Fibroblast of skin of scalp (primary cell): ENCODE measurements at regions not wholly inside any gene's neighbourhood (a gene's known extent, or its start where the extent isn't known, plus 50 kb on each side); places are given as distances from the start of the nearest gene placed in this dataset.

Source experiments
- DNase-seq: peaks from one replicate; pipeline ENCODE4 v3.0.0-alpha.2; 2013

- no peak for DNase-seq
These were observed 176.8 kb upstream of the CHRM3 start for GRCh38 chr1:239209591-239209990.

- DNase-seq: no peak
These were observed 182.0 kb upstream of the CHRM3 start for GRCh38 chr1:239204401-239204800.

DNA sequence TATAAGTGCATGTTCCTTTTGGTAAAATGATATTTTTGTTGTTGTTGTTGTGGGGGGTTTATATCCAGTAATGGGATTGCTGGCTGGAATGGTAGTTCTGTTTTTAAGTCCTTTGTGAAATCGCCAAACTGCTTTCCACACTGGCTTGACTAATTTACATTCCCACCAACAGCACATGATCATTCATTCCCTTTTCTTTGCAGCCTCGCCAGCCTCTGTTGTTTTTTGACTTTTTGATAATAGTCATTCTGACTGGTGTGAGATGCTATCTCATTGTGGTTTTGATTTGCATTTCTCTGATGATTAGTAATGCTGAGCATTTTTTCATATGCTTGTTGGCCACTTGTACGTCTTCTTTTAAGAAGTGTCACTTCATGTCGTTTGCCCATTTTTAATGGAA lies 188.5 kb upstream of the CHRM3 start:
- no peak for DNase-seq

DNA sequence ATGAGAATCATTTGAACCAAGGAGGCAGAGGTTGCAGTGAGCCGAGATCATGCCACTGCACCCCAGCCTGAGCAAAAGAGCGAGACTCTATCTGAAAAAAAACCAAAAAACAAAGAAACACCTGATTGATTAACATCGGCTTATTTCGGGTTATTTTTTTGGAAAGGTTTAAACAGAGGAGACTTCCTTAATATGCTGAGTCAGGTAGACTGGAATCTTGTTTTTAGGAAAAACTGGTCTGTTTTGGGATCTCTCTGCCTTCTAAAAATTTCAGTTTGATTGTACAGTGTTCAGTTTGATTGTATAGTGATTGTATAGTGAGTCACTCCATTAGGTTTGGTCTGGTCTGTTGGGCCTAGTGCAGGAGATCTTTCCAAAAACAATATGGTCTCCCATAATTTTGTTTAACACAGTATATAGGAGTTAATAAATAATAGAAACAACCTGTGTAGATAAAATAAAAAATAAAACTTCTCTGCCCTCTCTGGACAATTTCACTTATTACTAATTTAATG lies 196.3 kb upstream of the CHRM3 start:
- DNase-seq: no peak

DNA sequence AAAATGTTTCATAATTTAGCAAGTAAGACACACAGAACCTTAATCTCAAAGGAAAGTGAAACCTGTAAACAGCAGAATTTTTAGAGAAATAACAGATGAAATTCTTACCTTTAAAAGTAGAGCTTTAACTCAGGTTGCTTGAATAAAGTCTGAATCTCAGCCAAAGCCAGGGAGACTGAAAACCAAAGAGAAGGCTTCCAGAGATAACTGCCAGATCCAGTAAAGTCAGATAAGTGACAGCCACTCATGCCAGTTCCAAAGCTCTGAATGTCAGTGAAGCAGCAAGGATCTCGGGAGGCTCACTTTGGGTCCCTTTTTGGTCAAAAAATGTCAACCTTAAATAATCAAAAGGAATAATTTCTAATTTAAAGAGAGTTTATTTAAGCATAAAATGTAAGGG lies 199.9 kb upstream of the CHRM3 start:
- DNase-seq: no peak

GRCh38 chr1:239185245-239185619 lies 201.1 kb upstream of the CHRM3 start:
- DNase-seq: no peak

- no peak for DNase-seq
These were observed 201.7 kb upstream of the CHRM3 start for GRCh38 chr1:239184561-239185244.

DNA sequence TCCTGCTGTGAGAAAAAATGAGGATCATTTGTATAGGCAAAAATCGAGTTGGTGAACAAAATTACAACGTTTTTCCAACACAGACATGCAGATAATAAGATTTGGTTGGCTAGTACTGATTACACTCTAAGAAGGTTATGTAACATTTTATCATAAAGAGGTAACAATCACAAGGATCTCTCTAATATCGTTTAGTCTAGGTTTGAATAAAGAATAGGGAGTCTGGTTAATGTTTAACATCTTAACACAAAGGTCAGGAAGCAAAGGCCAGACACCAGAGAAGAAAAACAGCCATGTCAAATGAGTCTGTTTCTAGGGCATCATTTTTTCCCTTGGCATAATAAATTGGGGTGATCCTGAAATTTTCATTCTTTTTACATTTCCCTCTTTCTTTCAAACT lies 207.4 kb upstream of the CHRM3 start:
- no peak for DNase-seq

GRCh38 chr1:239174880-239175279 lies 211.5 kb upstream of the CHRM3 start:
- no peak for DNase-seq

DNA sequence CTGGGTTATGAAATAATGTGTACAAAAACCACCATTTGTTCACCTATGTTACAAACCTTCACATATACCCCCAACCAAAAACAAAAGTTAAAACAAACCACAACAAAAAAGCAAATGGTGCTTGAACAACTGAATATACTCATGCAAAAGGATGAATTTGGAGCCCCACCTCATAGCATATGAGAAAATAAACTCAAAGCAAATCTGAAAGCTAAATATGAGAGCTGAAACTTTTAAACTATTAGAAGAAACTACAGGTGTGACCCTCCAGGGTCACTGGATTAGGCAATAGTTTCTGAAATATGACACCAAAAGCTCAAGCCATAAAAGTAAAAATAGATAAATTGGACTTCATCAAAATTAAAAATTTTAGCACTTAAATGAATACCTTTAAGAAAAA lies 215.5 kb upstream of the CHRM3 start:
- DNase-seq: no peak

DNA sequence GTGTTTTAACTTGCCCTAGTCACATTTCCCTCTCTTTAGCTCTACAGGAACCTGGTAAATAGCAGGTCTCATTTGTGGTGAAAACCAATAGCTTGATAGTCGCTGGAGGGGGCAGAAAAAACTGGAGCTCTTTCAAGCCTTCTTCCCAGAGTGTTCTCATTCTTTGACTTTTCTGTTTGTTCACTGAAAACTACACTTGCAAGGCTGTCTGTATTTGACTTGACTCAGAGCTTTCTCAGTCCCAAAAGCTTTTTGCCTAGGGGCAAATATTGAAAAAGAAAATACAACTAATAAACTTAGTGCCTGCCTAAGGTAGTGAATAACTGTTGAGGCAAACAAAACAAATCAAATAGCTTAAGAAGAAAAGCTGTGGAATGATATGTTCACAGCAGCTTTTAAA lies 217.1 kb upstream of the CHRM3 start:
- no peak for DNase-seq

DNA sequence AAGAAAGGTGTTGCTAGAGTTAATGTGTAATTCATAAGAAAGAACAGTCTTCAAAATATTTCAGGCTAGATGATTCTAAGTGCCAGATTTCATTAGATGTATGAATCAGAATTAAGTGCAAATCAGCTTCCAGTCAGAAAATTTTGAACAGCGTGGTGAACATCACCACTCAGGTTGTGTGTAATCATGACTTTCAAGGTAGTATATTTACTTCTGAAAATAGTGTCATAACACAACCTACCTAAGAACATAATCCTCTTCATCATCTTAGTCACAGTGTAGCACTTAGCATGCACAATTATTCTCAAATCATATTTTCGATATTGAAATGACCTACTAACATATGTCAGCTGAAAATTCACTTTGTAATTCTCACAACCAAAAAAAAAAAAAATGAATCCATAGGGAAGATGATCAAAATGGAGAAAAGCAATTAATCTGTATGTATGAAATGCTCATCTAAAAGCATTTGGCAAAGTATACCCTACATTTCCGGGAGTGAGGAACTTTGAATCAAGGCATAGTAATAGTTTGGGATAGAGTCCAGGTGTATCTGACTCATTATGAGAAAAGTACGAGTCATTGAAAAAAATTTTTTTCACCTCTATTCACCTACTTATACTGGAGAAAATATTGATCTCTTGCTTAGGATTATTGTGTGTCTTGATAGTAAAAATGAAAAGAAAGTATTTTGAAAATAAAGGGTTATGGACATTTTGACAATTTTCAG lies 221.8 kb upstream of the CHRM3 start:
- no peak for DNase-seq

DNA sequence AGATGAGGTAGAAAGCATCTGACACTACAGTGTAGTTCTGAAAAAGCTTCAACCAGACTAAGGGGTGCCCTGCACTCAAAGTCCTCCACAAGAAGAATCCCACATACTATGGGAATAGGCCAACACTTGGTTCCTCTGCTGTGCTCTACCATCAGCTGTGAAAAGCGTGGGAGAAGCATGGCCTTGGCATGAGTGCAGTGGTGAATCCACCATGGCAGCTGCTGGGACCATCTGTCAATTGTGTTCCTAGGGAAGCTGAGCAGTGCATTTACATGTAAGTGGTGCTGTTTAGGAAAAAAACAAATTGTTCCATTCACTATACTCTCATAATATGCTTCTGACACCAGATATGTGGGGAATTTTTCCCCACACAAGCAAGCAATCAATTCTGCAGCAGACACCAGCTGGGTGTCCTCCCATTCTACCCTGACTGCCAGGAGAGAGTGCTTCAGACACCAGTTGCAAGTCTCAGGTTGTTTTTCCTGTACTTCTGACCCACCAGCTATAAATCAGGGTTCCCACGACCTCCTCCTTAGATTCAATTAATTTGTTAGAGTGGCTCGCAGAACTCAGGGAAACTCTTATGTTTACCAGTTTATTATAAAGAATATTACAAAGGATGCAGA lies 230.8 kb upstream of the CHRM3 start:
- no peak for DNase-seq

DNA sequence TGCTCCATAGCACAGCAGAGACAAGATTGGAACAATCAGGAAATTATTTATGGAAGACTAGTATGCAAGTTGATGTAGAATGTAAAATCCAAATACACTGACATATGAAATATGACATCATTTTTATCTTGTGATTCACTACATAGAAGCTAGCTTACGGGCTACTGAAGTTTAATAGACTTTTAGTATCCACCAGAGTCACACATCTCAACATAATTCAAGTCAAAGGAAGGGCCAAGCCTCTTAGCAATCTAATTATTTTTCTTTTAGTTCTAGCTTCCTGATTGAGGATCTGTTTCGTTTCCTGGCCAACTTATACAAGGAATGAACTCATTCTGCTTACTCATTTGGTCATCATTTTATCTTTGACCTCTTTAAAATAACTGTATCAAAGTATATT lies 234.4 kb upstream of the CHRM3 start:
- no peak for DNase-seq

- DNase-seq: no peak
These were observed 245.4 kb upstream of the CHRM3 start for GRCh38 chr1:239140968-239141367.

- no peak for DNase-seq
These were observed 246.6 kb upstream of the CHRM3 start for GRCh38 chr1:239139801-239140200.

DNA sequence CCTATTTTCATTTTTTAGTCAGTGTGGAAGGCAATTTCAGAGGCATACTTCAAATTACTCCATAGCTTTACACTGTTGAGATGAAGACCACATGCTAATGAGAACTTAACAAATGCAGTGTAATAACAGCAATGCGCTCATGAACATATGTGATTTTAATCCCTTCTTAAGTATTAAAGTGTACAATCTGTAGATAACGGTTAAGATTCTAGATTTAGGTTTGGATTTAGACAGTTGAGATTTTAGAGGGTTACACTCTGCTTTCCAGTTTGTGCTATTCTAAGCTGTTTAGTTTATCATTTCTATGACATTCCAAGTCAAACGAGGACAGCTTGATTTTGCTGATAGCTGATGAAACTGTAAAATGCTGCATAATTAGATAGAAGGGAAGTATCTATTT lies 257.8 kb upstream of the CHRM3 start:
- no peak for DNase-seq

DNA sequence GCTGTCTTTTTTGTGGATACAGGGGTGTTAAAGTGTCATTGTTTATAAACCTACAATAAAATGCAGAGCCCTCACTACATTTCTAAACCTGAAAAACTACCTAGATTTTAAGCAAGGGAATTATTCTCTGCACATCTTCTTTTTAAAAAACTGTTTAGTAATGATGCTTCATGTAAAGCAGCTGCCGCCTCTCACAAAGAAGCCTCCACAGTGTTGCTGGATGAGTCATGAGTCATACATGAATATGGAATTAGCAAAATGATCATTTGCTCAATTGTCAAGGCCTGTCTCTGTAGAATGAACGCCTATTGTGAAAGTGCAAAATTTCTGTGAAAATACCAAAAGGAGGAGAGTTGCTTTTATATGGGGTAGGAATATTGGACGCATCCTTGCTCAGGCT lies 259.5 kb upstream of the CHRM3 start:
- no peak for DNase-seq

GRCh38 chr1:239125893-239126292 lies 260.5 kb upstream of the CHRM3 start:
- DNase-seq: no peak

GRCh38 chr1:239125027-239125426 lies 261.3 kb upstream of the CHRM3 start:
- no peak for DNase-seq

GRCh38 chr1:239123260-239123659 lies 263.1 kb upstream of the CHRM3 start:
- DNase-seq: no peak

DNA sequence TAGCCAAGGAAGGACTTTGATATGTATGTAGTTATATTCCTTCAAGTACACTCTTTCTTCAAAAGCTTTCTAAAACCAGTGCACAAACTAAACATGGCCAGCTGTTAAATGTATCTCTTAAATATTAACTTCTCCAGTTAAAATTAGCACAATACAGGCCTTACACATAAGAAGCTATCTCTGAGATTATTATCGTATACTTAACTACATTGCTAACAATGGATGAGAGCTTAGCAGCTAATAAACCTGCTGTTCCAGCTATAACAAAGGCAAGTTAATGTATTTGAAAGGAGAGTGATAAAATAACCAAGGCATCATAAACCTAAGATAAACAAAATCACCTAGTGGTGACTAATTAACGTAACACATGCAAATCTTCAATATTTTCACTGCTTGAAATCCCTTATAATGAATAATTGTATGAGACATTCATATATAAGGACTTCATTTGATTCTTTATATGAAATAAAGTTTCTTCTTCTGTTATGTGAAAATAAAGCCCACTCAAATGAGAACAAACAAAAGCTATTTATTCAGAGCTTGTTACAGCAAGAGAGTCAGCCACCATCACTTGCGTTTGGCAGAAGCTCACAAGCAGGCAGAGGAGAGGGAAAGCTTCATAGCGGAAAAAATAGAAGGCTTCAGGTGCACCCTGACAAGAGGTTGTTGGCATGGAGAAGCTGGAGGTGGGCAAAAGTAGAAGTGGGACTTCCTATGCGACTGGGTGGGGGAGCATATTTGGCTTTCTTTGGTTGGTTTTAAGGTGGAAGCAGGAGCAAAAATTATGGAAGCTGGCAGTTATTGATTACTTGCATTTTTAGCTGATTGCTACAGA lies 274.1 kb upstream of the CHRM3 start:
- DNase-seq: no peak

DNA sequence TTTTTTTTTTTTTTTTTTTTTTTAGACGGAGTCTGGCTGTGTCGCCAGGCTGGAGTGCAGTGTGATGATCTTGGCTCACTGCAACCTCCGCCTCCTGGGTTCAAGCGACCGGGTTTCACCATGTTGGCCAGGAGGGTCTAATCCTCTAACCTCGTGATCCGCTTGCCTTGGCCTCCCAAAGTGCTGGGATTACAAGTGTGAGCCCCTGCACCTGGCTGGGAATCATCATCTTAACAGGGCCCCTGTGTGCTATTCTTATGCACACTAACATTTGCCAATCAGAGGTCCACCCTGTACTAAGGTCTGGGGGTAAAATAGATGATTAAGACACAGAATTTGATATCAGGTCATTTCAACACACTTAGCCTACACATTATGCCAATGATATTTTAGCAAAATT lies 278.7 kb upstream of the CHRM3 start:
- no peak for DNase-seq
